H9 (cell line): ENCODE measurements at regions not wholly inside any gene's neighbourhood (a gene's known extent, or its start where the extent isn't known, plus 50 kb on each side); places are given as distances from the start of the nearest gene placed in this dataset.

Experiments used
- DNase-seq: peaks from one replicate; pipeline ENCODE4 v3.0.0-alpha.2; 2017
- H2AFZ ChIP-seq: one replicate; pipeline ENCODE4 v1.6.1; 2013; ENCODE audit warnings: mild to moderate bottlenecking, low read length, control low read depth, moderate library complexity
- H2AK5ac ChIP-seq: 2 replicates; pipeline ENCODE4 v1.6.1; 2013; ENCODE audit warnings: low read length, control low read depth, mixed read lengths; ENCODE audit not compliant: insufficient read length
- H2BK120ac ChIP-seq: one replicate; pipeline ENCODE4 v1.6.1; 2013; ENCODE audit warnings: low read depth, mild to moderate bottlenecking, low read length, control low read depth, inconsistent platforms; ENCODE audit not compliant: poor library complexity, severe bottlenecking
- H2BK12ac ChIP-seq: 2 replicates; pipeline ENCODE4 v1.6.1; 2013; ENCODE audit warnings: low read length, control low read depth, mixed read lengths, low read depth; ENCODE audit not compliant: insufficient read length
- H2BK15ac ChIP-seq: 2 replicates; pipeline ENCODE4 v1.6.1; 2013; ENCODE audit warnings: low read depth, low read length, control low read depth
- H2BK20ac ChIP-seq: one replicate; pipeline ENCODE4 v1.6.1; 2013; ENCODE audit warnings: low read depth, mild to moderate bottlenecking, low read length, control low read depth, inconsistent platforms; ENCODE audit not compliant: poor library complexity, severe bottlenecking
- H2BK5ac ChIP-seq: 2 replicates; pipeline ENCODE4 v1.6.1; 2013; ENCODE audit warnings: low read length, control low read depth, mixed read lengths; ENCODE audit not compliant: insufficient read length
- H3K14ac ChIP-seq: 2 replicates; pipeline ENCODE4 v1.6.1; 2013; ENCODE audit warnings: low read length, control low read depth; ENCODE audit not compliant: insufficient read depth
- H3K18ac ChIP-seq: 2 replicates; pipeline ENCODE4 v1.6.1; 2013; ENCODE audit warnings: low read depth, mild to moderate bottlenecking, mixed read lengths, low read length, control low read depth; ENCODE audit not compliant: insufficient read length
- H3K23ac ChIP-seq: 2 replicates; pipeline ENCODE4 v1.6.1; 2013; ENCODE audit warnings: low read length, control low read depth, mixed read lengths, low read depth; ENCODE audit not compliant: insufficient read length
- H3K23me2 ChIP-seq: 2 replicates; pipeline ENCODE4 v1.6.1; 2013; ENCODE audit warnings: low read depth, mild to moderate bottlenecking, mixed read lengths, low read length, control low read depth; ENCODE audit not compliant: insufficient read length, poor library complexity, severe bottlenecking
- H3K27ac ChIP-seq: 2 replicates; pipeline ENCODE4 v1.5.1; 2013; ENCODE audit warnings: low read length, control low read depth, mixed read lengths, low read depth; ENCODE audit not compliant: insufficient read length
- H3K27me3 ChIP-seq: 2 replicates; pipeline ENCODE4 v1.6.1; 2013; ENCODE audit warnings: low read length, control low read depth, inconsistent platforms; ENCODE audit not compliant: insufficient read depth
- H3K4ac ChIP-seq: 2 replicates; pipeline ENCODE4 v1.6.1; 2013; ENCODE audit warnings: low read depth, mild to moderate bottlenecking, control low read depth, inconsistent platforms, low read length, moderate library complexity
- H3K4me1 ChIP-seq: 2 replicates; pipeline ENCODE4 v1.6.1; 2013; ENCODE audit warnings: low read length, control low read depth, inconsistent platforms; ENCODE audit not compliant: insufficient read depth
- H3K4me2 ChIP-seq: 2 replicates; pipeline ENCODE4 v1.6.1; 2013; ENCODE audit warnings: low read length, control low read depth, mixed read lengths; ENCODE audit not compliant: insufficient read length, insufficient read depth
- H3K56ac ChIP-seq: 2 replicates; pipeline ENCODE4 v1.6.1; 2013; ENCODE audit warnings: low read depth, mild to moderate bottlenecking, mixed read lengths, low read length, control low read depth; ENCODE audit not compliant: insufficient read length
- H3K79me1 ChIP-seq: 2 replicates; pipeline ENCODE4 v1.6.1; 2013; ENCODE audit warnings: low read depth, mild to moderate bottlenecking, moderate library complexity, low read length, control low read depth, inconsistent platforms; ENCODE audit not compliant: insufficient read depth, poor library complexity, severe bottlenecking
- H3K79me2 ChIP-seq: 2 replicates; pipeline ENCODE4 v1.6.1; 2013; ENCODE audit warnings: low read length, control low read depth, inconsistent platforms; ENCODE audit not compliant: insufficient read depth
- H3K9ac ChIP-seq: 2 replicates; pipeline ENCODE4 v1.6.1; 2013; ENCODE audit warnings: low read length, control low read depth, mixed read lengths; ENCODE audit not compliant: insufficient read length; ENCODE audit errors: extremely low read depth
- H3K9me3 ChIP-seq: one replicate; pipeline ENCODE4 v1.6.1; 2013; ENCODE audit warnings: low read depth, low read length, inconsistent platforms; ENCODE audit not compliant: control insufficient read depth
- H3T11ph ChIP-seq: one replicate; pipeline ENCODE4 v1.6.1; 2013; ENCODE audit warnings: mild to moderate bottlenecking, low read length, control low read depth, inconsistent platforms
- H4K20me1 ChIP-seq: one replicate; pipeline ENCODE4 v1.6.1; 2013; ENCODE audit not compliant: control insufficient read depth, insufficient read length, insufficient read depth
- H4K5ac ChIP-seq: 2 replicates; pipeline ENCODE4 v1.6.1; 2013; ENCODE audit warnings: low read depth, mild to moderate bottlenecking, mixed read lengths, low read length, control low read depth; ENCODE audit not compliant: insufficient read length
- H4K8ac ChIP-seq: replicated peaks from 2 replicates; pipeline ENCODE4 v1.6.1; 2013; ENCODE audit warnings: low read length, control low read depth, mixed read lengths, low read depth; ENCODE audit not compliant: insufficient read length
- H4K91ac ChIP-seq: 2 replicates; pipeline ENCODE4 v1.6.1; 2013; ENCODE audit warnings: low read depth, mild to moderate bottlenecking, moderate library complexity, mixed read lengths, low read length, control low read depth; ENCODE audit not compliant: insufficient read length
- H3K27ac Mint-ChIP-seq, 3 experiments: 2 replicates in 2 of 3; 3 replicates in 1 of 3; pipeline ENCODE4 v1.8.0; 2020 to 2021; ENCODE audit warnings: mixed read lengths in 3 of 3, mild to moderate bottlenecking in 1 of 3, moderate library complexity in 1 of 3
- H3K27me3 Mint-ChIP-seq: 2 replicates; pipeline ENCODE4 v1.8.0; 2021; ENCODE audit warnings: low read depth, mild to moderate bottlenecking, moderate library complexity, mixed read lengths
- H3K36me3 Mint-ChIP-seq, 3 experiments: 2 replicates in 2 of 3; 3 replicates in 1 of 3; pipeline ENCODE4 v1.8.0; 2020 to 2021; ENCODE audit warnings: low read depth in 3 of 3, mixed read lengths in 3 of 3; ENCODE audit not compliant: insufficient read depth in 1 of 3
- H3K4me1 Mint-ChIP-seq, 2 experiments: 2 replicates each; pipeline ENCODE4 v1.8.0; 2020; ENCODE audit warnings: mixed read lengths in 2 of 2
- H3K4me3 Mint-ChIP-seq, 2 experiments: 2 replicates in 1 of 2; 3 replicates in 1 of 2; pipeline ENCODE4 v1.8.0; 2020 to 2021; ENCODE audit warnings: mild to moderate bottlenecking in 2 of 2, mixed read lengths in 2 of 2, moderate library complexity in 1 of 2
- H3K9me3 Mint-ChIP-seq, 2 experiments: 2 replicates in 1 of 2; 3 replicates in 1 of 2; pipeline ENCODE4 v1.8.0; 2020; ENCODE audit warnings: mild to moderate bottlenecking in 2 of 2, mixed read lengths in 2 of 2, moderate library complexity in 1 of 2
- CTCF ChIP-seq: fragments of 200-600 bp; sonication (generic); conservative IDR thresholded peaks from 3 replicates; pipeline ENCODE4 v1.8.0; 2021; ENCODE audit warnings: antibody characterized with exemption, mild to moderate bottlenecking
- WGBS: extraction: QIAGEN DNeasy Blood & Tissue Kit; methylation state at CpG from one replicate; pipeline ENCODE4 v1.1.7; 2013; ENCODE audit warnings: missing lambda C conversion rate, low lambda C conversion rate, mixed read lengths; ENCODE audit not compliant: insufficient read length; ENCODE audit errors: extremely low coverage; 5-methylcytosine and 5-hydroxymethylcytosine counted together

- no peak overlapping the region for H3K14ac ChIP-seq
- no peaks in the 10 kb centered on the region for H3K9me3 ChIP-seq
- no peaks in the 10 kb centered on the region for H3K23me2 ChIP-seq
- H3K4me2 ChIP-seq, result no peak overlapping the region
- no peak overlapping the region for H3K18ac ChIP-seq
- H3K9ac ChIP-seq, result no peak overlapping the region
- Mint-ChIP-seq H3K4me3 (no peak overlapping the region), H3K4me1 (peaks cover 42 to 45% of the 10 kb centered on the region in 2 experiments), H3K27me3 (no peaks in the 10 kb centered on the region), H3K9me3 (peaks cover 13% of the 10 kb centered on the region in 2 experiments), H3K27ac (no peak overlapping the region), H3K36me3 (peaks cover 3 to 26% (median 9%) of the 10 kb centered on the region in 3 experiments; a peak in 5 of 7 replicates)
- H3K79me2 ChIP-seq, result no peaks in the 10 kb centered on the region
- no peak overlapping the region for H3T11ph ChIP-seq
- no peak overlapping the region for H3K4ac ChIP-seq
- H2AFZ ChIP-seq, result no peak overlapping the region
- no peak overlapping the region for H2BK120ac ChIP-seq
- no peak overlapping the region for H4K5ac ChIP-seq
- H2AK5ac ChIP-seq, result no peak overlapping the region
- H2BK20ac ChIP-seq, result no peak overlapping the region
- H3K56ac ChIP-seq, result no peak overlapping the region
- no peak overlapping the region for H2BK15ac ChIP-seq
- H4K8ac ChIP-seq, result no peak overlapping the region
- H4K91ac ChIP-seq, result no peak overlapping the region
- H3K4me1 ChIP-seq, result peaks cover 7% of the 10 kb centered on the region; the same call in 1 of the 2 replicates
- no peak overlapping the region for H2BK5ac ChIP-seq
- no peaks in the 10 kb centered on the region for H3K79me1 ChIP-seq
- no peaks in the 10 kb centered on the region for H4K20me1 ChIP-seq
- TF ChIP-seq CTCF, result no peak
- no CpG with 5 or more reads among the region's 1 CpG for WGBS
- no peak for DNase-seq
- H2BK12ac ChIP-seq, result no peak overlapping the region
- H3K27ac ChIP-seq, result no peak overlapping the region
- H3K23ac ChIP-seq, result no peak overlapping the region
- H3K27me3 ChIP-seq, result no peaks in the 10 kb centered on the region
Observed at GRCh38 chr13:89515948-89516347, 1831.5 kb upstream of the MIR17HG start.
